ENCODE measurements at regions not wholly inside any gene's neighbourhood (a gene's known extent, or its start where the extent isn't known, plus 50 kb on each side); places are given as distances from the start of the nearest gene placed in this dataset.

DNA sequence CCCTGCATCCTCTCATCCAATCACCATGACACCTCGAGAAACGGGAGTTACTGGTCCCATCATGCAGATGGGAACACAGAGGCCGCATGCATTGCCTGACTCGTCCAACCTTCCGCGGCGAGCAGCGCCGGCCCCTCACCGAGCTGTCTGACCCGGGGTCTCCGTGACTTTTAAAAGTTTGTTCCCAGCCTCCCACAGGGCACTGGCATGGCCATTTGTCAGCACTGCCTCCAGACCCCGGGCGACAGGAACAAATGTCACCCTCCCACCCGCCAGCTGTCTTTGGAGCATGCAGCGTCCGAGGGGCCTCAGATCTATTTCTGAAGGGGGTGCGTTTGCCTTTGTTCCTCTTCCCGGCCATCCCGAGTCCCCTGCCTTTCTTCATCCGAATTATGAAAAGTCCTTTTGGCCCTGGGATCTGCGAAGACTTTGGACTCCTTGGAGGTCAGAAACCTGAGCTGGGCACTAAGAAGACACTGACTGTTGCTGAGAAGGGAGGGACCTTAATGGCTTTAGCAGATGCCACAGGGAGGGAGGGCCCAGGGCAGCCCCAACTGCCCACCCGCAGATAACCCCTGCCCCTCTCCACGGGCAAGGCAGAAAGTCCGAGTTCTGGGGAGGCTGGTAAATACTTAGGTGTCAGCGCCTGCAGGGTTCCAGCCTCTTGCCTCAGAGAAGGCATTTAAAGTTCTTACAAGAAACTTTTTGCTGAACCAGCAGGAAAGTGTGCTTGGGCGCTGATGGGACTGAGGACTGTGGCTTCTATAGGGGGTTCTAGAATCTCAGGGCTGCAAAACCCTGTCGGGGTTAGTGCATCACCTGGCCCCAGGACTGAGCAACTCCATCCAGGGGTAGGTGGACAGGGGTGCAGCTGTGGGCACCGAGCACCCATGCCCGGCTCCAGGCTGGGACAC, 348.1 kb downstream of the FOXL1 start:
- TF ChIP-seq ESRRA (CRISPR knock-in tag; IDR thresholded peaks at IDR 0.05; ENCODE audit: borderline replicate concordance), result no peak
- TF ChIP-seq, protein P1, sequence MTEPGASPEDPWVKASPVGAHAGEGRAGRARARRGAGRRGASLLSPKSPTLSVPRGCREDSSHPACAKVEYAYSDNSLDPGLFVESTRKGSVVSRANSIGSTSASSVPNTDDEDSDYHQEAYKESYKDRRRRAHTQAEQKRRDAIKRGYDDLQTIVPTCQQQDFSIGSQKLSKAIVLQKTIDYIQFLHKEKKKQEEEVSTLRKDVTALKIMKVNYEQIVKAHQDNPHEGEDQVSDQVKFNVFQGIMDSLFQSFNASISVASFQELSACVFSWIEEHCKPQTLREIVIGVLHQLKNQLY (CRISPR knock-in tag; IDR thresholded peaks at IDR 0.05), result no peak
- no peak for TF ChIP-seq NFYB (CRISPR knock-in tag; conservative IDR thresholded peaks at IDR 0.05; ENCODE audit: low read depth)
- TF ChIP-seq E2F5 (CRISPR knock-in tag; IDR thresholded peaks at IDR 0.05), result no peak
- H3K9me3 Mint-ChIP-seq, result peaks cover 12% of the 10 kb centered on the region
- H3K4me1 Mint-ChIP-seq, result peaks cover 3% of the 10 kb centered on the region; the same call in 1 of the 2 replicates
- H3K27ac Mint-ChIP-seq, result no peak overlapping the region
- peaks cover 5% of the 10 kb centered on the region for H3K36me3 Mint-ChIP-seq
- no peak overlapping the region for H3K4me3 Mint-ChIP-seq
- DNase-seq (ENCODE audit: low spot score) (no peak), ATAC-seq (no peak)
- ChIA-PET CTCF (no interaction called here), POLR2A (no interaction called here)
- no peaks in the 10 kb centered on the region for H3K27me3 Mint-ChIP-seq (ENCODE audit: low read depth)

DNA sequence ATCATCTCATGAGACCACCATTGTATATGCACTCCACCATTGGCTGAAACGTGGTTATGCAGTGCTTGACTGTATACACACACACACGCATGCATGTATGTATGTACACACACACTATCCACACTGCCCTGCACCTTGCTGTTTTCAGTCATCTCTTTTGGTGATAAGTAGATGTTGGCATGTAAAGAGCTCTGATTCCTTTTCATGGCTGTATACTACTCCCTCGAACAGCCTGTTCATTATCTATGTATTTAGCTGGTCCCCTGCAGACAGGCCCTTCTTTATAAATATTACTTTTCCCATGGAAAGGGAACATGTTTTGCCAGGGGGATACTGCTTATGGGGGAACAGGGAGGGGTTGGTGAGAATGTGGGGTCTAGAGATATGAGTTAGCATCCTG, 349.4 kb downstream of the FOXL1 start:
- no peak for ATAC-seq
- Mint-ChIP-seq H3K4me1 (peaks cover 3% of the 10 kb centered on the region; the same call in 1 of the 2 replicates), H3K27me3 (ENCODE audit: low read depth) (no peaks in the 10 kb centered on the region), H3K9me3 (0 out of 2 replicates have a peak, but pooled peaks cover 2% of the 10 kb centered on the region), H3K27ac (no peak overlapping the region), H3K36me3 (no peaks in the 10 kb centered on the region), H3K4me3 (no peak overlapping the region)
- ChIA-PET CTCF (no interaction called here), POLR2A (no interaction called here)
- no peak for DNase-seq (ENCODE audit: low spot score)
- no peak for TF ChIP-seq CBFB (CRISPR knock-in tag; IDR thresholded peaks at IDR 0.05; ENCODE audit: low read depth)
- no peak for TF ChIP-seq FOXK1 (CRISPR knock-in tag; IDR thresholded peaks at IDR 0.05)
- no peak for TF ChIP-seq GTF2I (CRISPR knock-in tag; conservative IDR thresholded peaks at IDR 0.05)
- TF ChIP-seq, protein P2, sequence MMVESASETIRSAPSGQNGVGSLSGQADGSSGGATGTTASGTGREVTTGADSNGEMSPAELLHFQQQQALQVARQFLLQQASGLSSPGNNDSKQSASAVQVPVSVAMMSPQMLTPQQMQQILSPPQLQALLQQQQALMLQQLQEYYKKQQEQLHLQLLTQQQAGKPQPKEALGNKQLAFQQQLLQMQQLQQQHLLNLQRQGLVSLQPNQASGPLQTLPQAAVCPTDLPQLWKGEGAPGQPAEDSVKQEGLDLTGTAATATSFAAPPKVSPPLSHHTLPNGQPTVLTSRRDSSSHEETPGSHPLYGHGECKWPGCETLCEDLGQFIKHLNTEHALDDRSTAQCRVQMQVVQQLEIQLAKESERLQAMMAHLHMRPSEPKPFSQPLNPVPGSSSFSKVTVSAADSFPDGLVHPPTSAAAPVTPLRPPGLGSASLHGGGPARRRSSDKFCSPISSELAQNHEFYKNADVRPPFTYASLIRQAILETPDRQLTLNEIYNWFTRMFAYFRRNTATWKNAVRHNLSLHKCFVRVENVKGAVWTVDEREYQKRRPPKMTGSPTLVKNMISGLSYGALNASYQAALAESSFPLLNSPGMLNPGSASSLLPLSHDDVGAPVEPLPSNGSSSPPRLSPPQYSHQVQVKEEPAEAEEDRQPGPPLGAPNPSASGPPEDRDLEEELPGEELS (CRISPR knock-in tag; IDR thresholded peaks at IDR 0.05), result no peak
- TF ChIP-seq ZNF396 (CRISPR knock-in tag; IDR thresholded peaks at IDR 0.05; ENCODE audit: borderline replicate concordance), result no peak
- no peak for TF ChIP-seq ARID4B (CRISPR knock-in tag; IDR thresholded peaks at IDR 0.05; ENCODE audit: borderline replicate concordance)
- no peak for TF ChIP-seq E2F5 (CRISPR knock-in tag; IDR thresholded peaks at IDR 0.05)
- TF ChIP-seq PRDM15 (CRISPR knock-in tag; IDR thresholded peaks at IDR 0.05), result no peak
- no peak for TF ChIP-seq ZNF416 (CRISPR knock-in tag; IDR thresholded peaks at IDR 0.05)
- TF ChIP-seq RORB (CRISPR knock-in tag; IDR thresholded peaks at IDR 0.05), result no peak
- no peak for TF ChIP-seq STAT6 (CRISPR knock-in tag; conservative IDR thresholded peaks at IDR 0.05; ENCODE audit: low read depth)
